Islet precursor cell (in vitro differentiated cells): ENCODE measurements at regions not wholly inside any gene's neighbourhood (a gene's known extent, or its start where the extent isn't known, plus 50 kb on each side); places are given as distances from the start of the nearest gene placed in this dataset.
"Not testable (repeated sequence)": the region's sequence is repeated elsewhere in the genome, so short reads cannot be mapped to it uniquely, and the experiment has no call there.

ENCODE experiments used
- DNase-seq: peaks from one replicate; pipeline ENCODE4 v3.0.0-alpha.2; 2018

- DNase-seq: no peak
Measured at GRCh38 chr1:86798608-86799291, 94.4 kb downstream of the SH3GLB1 start.

DNA sequence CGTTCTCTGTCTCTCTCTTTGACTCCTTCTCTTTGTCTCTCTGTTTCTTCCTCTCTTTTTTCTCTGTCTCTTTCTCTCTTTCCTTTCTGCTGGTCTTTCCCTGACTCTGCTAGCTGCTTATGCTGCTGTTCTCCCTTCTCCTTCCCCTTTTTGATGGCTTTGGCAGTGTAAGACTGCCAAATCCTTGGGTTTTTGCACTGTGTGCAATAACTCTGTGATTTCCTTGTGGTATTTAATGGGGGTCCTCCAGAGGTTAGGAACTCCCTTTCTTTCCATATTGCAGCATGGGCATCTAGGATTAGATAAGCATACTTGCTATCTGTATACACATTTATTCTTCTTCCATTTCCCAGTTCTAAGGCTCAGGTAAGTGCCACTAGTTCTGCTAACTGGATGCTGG is 99.3 kb downstream of the SH3GLB1 start:
- DNase-seq: not testable (repeated sequence)

GRCh38 chr1:86805898-86806519 is 101.6 kb downstream of the SH3GLB1 start:
- not testable (repeated sequence) for DNase-seq

DNA sequence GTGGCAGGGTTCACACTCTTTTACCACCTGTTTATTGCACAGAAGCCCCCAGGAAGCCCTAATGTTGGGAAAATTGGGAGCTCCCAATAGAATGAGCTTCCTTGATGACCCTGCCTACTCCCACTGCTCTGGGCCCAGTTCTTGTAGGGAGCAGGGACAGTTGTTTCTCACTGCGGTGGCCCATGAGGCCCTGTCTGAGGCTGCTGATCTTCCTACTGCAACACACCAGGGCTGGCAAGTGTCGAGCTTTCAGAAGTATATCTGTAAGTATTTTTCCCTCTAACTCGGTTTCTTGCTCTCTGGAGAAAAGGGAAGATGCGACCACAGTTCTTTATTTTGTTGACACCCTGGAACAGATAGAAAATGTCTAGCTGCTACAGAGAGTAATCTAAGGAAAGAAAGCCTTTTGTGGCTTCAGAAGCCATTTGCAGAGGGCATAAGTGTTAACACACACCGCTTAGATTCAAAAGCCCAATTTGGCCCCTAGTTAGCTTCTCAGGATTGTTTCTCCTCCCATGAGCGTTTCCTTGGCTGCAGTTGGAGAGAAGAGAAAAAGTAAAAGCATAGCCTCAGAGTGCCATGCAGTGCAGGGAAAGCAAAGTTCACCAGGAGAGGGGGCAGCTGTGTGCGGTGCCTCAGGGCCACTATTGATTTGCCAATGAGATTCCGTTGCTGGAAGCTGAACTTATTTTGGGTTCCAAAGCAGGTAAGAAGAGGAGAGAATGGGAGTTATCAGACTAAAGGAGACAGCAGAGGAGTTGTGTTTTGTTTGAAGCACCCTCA is 102.6 kb downstream of the SELENOF start:
- DNase-seq: peak; percentile 56

- DNase-seq: peak; percentile 16
Measured at GRCh38 chr1:86812286-86812685, 101.6 kb downstream of the SELENOF start.
